Keratinocyte (primary cell): ENCODE measurements at regions not wholly inside any gene's neighbourhood (a gene's known extent, or its start where the extent isn't known, plus 50 kb on each side); places are given as distances from the start of the nearest gene placed in this dataset.

ENCODE experiments used
- DNase-seq: peaks from one replicate; pipeline ENCODE4 v3.0.0-alpha.2; 2011; ENCODE audit warnings: low read depth, missing footprints, low spot score
- FAIRE-seq: peaks from 2 replicates; lab custom pipeline; 2011; peaks lifted over from hg19 to GRCh38; lab: Jason Lieb, UNC
- H2AFZ ChIP-seq: 2 replicates; pipeline ENCODE4 v1.6.0; 2012; ENCODE audit warnings: low read length, control low read depth, inconsistent platforms; ENCODE audit not compliant: control insufficient read depth
- H3K27ac ChIP-seq: 2 replicates; pipeline ENCODE4 v1.5.1; 2011; ENCODE audit warnings: low read length; ENCODE audit not compliant: control insufficient read depth, insufficient read depth
- H3K27me3 ChIP-seq: 3 replicates; pipeline ENCODE4 v1.6.0; 2011; ENCODE audit warnings: low read length; ENCODE audit not compliant: control insufficient read depth, insufficient read depth; ENCODE audit errors: extremely low read depth
- H3K36me3 ChIP-seq, 2 experiments: 2 replicates in 1 of 2; 3 replicates in 1 of 2; pipeline ENCODE4 v1.5.1; 2011; ENCODE audit warnings: low read length in 2 of 2, mild to moderate bottlenecking in 1 of 2; ENCODE audit not compliant: control insufficient read depth in 2 of 2, insufficient read depth in 2 of 2; ENCODE audit errors: extremely low read depth in 1 of 2
- H3K4me1 ChIP-seq: 3 replicates; pipeline ENCODE4 v1.5.1; 2011; ENCODE audit warnings: low read length; ENCODE audit not compliant: control insufficient read depth, insufficient read depth; ENCODE audit errors: extremely low read depth
- H3K4me2 ChIP-seq: 3 replicates; pipeline ENCODE4 v1.6.0; 2011; ENCODE audit warnings: low read depth, low read length; ENCODE audit not compliant: control insufficient read depth, insufficient read depth; ENCODE audit errors: extremely low read depth
- H3K4me3 ChIP-seq, 3 experiments: fragments of 200-600 bp in 1 of 3; sonication (generic) in 1 of 3; 2 replicates in 2 of 3; 3 replicates in 1 of 3; pipeline ENCODE4 v1.5.1; 2011 to 2016; ENCODE audit warnings: low read length in 3 of 3, mild to moderate bottlenecking in 3 of 3, control low read depth in 2 of 3, inconsistent platforms in 1 of 3, low read depth in 1 of 3, mixed read lengths in 1 of 3, mixed run types in 1 of 3, moderate library complexity in 1 of 3; ENCODE audit not compliant: control insufficient read depth in 2 of 3, insufficient read depth in 2 of 3; ENCODE audit errors: extremely low read depth in 1 of 3
- H3K79me2 ChIP-seq: 2 replicates; pipeline ENCODE4 v1.6.0; 2012; ENCODE audit warnings: low read length; ENCODE audit not compliant: control insufficient read depth, insufficient read depth
- H3K9ac ChIP-seq: 3 replicates; pipeline ENCODE4 v1.6.0; 2011; ENCODE audit warnings: low read length; ENCODE audit not compliant: control insufficient read depth, insufficient read depth; ENCODE audit errors: extremely low read depth
- H3K9me1 ChIP-seq: 3 replicates; pipeline ENCODE4 v1.6.0; 2011; ENCODE audit warnings: low read length; ENCODE audit not compliant: control insufficient read depth, insufficient read depth; ENCODE audit errors: extremely low read depth
- H3K9me3 ChIP-seq: 2 replicates; pipeline ENCODE4 v1.5.1; 2012; ENCODE audit warnings: low read depth, low read length; ENCODE audit not compliant: control insufficient read depth
- H4K20me1 ChIP-seq: 3 replicates; pipeline ENCODE4 v1.6.0; 2011; ENCODE audit warnings: low read length; ENCODE audit not compliant: control insufficient read depth, insufficient read depth; ENCODE audit errors: extremely low read depth
- EZH2 ChIP-seq: IDR thresholded peaks from one replicate; pipeline ENCODE4 v1.6.1; 2012; ENCODE audit warnings: inconsistent platforms, mild to moderate bottlenecking, low read length, moderate library complexity
- dilution Hi-C: fragments of 300-500 bp; cut with MboI; formaldehyde crosslinking; loops from one replicate; pipeline ENCODE4 v1.7.0; 2020; ENCODE audit warnings: low sequenced_read_pairs; ENCODE audit not compliant: extremely low pct_ligation_motif_present
- TF ChIP-seq, protein P1 (sequence below), 3 experiments: IDR thresholded peaks in 1 of 3; conservative IDR thresholded peaks in 1 of 3; optimal IDR thresholded peaks in 1 of 3; 2 replicates in 2 of 3; 3 replicates in 1 of 3; pipeline versions ENCODE3 to v1.5.1; 2011; ENCODE audit warnings: low read length in 3 of 3, mild to moderate bottlenecking in 3 of 3, moderate library complexity in 2 of 3, control low read depth in 1 of 3, inconsistent platforms in 1 of 3; ENCODE audit not compliant: insufficient read depth in 2 of 3; ENCODE audit errors: extremely low read depth in 1 of 3

DNA sequence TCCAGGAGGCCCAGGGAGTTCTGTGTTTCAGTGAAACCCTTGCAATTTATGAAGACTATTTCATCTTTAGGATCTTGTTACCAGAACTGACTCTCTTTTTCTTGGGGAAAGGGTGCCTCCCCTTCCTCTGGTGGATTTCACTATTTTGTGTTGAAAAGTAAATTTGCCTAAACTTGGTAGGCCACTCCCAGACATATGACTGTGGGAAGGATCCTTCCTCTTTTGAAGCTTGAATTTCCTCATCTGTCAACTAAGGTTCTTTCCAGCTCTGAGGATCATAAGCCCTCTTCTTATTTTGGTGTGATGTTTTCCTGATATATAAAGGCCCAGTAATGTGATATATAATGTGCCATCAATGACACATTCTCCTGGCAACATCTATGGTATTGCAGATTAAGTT, 59.1 kb upstream of the ZFAND5 start:
- Histone ChIP-seq H3K4me3 (no peak overlapping the region), H3K9me3 (no peaks in the 10 kb centered on the region), H4K20me1 (no peaks in the 10 kb centered on the region), H3K27me3 (no peaks in the 10 kb centered on the region), H3K9ac (no peak overlapping the region), H3K4me1 (peaks cover 7% of the 10 kb centered on the region), H3K36me3 (no peaks in the 10 kb centered on the region), H3K27ac (no peak overlapping the region), H3K4me2 (no peak overlapping the region), H2AFZ (no peak overlapping the region), H3K9me1 (no peaks in the 10 kb centered on the region), H3K79me2 (no peaks in the 10 kb centered on the region)
- FAIRE-seq = no peak
- TF ChIP-seq EZH2 = no peak
- dilution Hi-C loops = no loop called here
- no peak for DNase-seq

DNA sequence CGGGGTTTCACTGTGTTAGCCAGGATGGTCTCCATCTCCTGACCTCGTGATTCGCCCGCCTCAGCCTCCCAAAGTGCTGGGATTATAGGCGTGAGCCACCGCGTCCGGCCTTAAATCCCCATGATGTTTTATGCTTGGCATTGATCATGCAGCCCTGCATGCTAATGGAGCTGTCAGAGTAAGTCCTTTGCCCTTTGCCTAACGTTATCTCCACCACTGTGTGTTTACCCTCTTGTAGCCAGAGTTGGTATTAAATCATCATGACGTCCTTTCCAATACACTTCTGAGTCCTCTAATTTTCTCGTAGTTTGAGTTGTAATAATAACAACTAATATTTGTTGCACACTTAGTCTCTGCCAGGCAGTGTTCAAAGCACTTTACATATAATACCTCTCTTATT, 57.2 kb upstream of the ZFAND5 start:
- Histone ChIP-seq H3K9me3 (no peaks in the 10 kb centered on the region), H3K4me2 (no peak overlapping the region), H3K79me2 (no peaks in the 10 kb centered on the region), H3K9me1 (no peaks in the 10 kb centered on the region), H3K27me3 (no peaks in the 10 kb centered on the region), H2AFZ (no peak overlapping the region), H3K9ac (no peak overlapping the region), H3K4me1 (no peaks in the 10 kb centered on the region), H3K27ac (no peak overlapping the region), H3K4me3 (no peak overlapping the region), H4K20me1 (no peaks in the 10 kb centered on the region), H3K36me3 (no peaks in the 10 kb centered on the region)
- DNase-seq (no peak), FAIRE-seq (no peak)
- dilution Hi-C loops = no loop called here
- TF ChIP-seq, protein P1, sequence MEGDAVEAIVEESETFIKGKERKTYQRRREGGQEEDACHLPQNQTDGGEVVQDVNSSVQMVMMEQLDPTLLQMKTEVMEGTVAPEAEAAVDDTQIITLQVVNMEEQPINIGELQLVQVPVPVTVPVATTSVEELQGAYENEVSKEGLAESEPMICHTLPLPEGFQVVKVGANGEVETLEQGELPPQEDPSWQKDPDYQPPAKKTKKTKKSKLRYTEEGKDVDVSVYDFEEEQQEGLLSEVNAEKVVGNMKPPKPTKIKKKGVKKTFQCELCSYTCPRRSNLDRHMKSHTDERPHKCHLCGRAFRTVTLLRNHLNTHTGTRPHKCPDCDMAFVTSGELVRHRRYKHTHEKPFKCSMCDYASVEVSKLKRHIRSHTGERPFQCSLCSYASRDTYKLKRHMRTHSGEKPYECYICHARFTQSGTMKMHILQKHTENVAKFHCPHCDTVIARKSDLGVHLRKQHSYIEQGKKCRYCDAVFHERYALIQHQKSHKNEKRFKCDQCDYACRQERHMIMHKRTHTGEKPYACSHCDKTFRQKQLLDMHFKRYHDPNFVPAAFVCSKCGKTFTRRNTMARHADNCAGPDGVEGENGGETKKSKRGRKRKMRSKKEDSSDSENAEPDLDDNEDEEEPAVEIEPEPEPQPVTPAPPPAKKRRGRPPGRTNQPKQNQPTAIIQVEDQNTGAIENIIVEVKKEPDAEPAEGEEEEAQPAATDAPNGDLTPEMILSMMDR (optimal IDR thresholded peaks at IDR 0.05 in 1 of 3, IDR thresholded peaks at IDR 0.05 in 1 of 3, conservative IDR thresholded peaks at IDR 0.05 in 1 of 3; ENCODE audit: extremely low read depth in 1 of 3, insufficient read depth in 2 of 3, low read length in 3 of 3) = no peak
- TF ChIP-seq EZH2 = no peak

DNA sequence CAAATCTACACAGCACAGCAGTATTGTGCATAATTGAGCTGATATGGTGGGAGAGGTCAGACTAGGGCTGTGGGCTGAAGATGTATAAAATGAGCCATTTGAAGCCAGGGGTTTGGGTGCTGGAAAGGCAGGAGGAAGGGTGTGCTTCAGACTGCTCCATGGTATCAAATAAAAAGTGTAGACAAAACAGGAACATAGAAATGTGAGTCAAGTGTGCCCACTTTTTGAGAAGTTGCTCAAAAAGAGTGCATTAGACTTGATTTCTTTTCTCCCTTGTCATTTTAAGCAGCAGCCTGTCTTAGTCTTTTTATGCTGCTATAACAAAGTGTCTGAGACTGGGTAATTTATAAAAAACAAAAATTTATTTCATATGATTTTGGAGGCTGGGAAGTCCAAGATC, 55.8 kb upstream of the ZFAND5 start:
- Histone ChIP-seq H3K4me3 (no peak overlapping the region), H3K27ac (no peak overlapping the region), H3K4me2 (no peak overlapping the region), H3K9ac (no peak overlapping the region), H3K27me3 (no peaks in the 10 kb centered on the region), H3K79me2 (no peaks in the 10 kb centered on the region), H3K36me3 (no peaks in the 10 kb centered on the region), H3K9me3 (no peaks in the 10 kb centered on the region), H2AFZ (no peak overlapping the region), H3K4me1 (no peaks in the 10 kb centered on the region), H4K20me1 (no peaks in the 10 kb centered on the region), H3K9me1 (no peaks in the 10 kb centered on the region)
- TF ChIP-seq, protein P1 (optimal IDR thresholded peaks at IDR 0.05 in 1 of 3, IDR thresholded peaks at IDR 0.05 in 1 of 3, conservative IDR thresholded peaks at IDR 0.05 in 1 of 3; ENCODE audit: extremely low read depth in 1 of 3, insufficient read depth in 2 of 3, low read length in 3 of 3) = no peak
- peak; percentile 26 for FAIRE-seq
- dilution Hi-C loops = no loop called here
- DNase-seq = no peak
